Retinal pigment epithelial cell (primary cell): ENCODE measurements at regions not wholly inside any gene's neighbourhood (a gene's known extent, or its start where the extent isn't known, plus 50 kb on each side); places are given as distances from the start of the nearest gene placed in this dataset.

ENCODE experiments used
- DNase-seq: peaks from one replicate; pipeline ENCODE4 v3.0.0-alpha.2; 2010; ENCODE audit warnings: low read depth
- H3K4me3 ChIP-seq: 2 replicates; pipeline ENCODE4 v1.5.1; 2011; ENCODE audit warnings: mild to moderate bottlenecking, low read length, control low read depth, moderate library complexity
- CTCF ChIP-seq: conservative IDR thresholded peaks from 2 replicates; pipeline ENCODE4 v1.5.1; 2011; ENCODE audit warnings: low read depth, low read length, control low read depth, inconsistent platforms

- no peak overlapping the region for H3K4me3 ChIP-seq
- TF ChIP-seq CTCF: no peak
- DNase-seq: no peak
These were observed 430.1 kb downstream of the GBA3 start for GRCh38 chr4:23122666-23123400.

- no peak for TF ChIP-seq CTCF
- no peak for DNase-seq
These were observed 427.6 kb downstream of the GBA3 start for GRCh38 chr4:23120374-23120773.

GRCh38 chr4:23117826-23118225, 425.1 kb downstream of the GBA3 start:
- H3K4me3 ChIP-seq: no peak overlapping the region
- DNase-seq: no peak
- no peak for TF ChIP-seq CTCF

More at GRCh38 chr4:23120374-23120773, 427.6 kb downstream of the GBA3 start:
- no peak overlapping the region for H3K4me3 ChIP-seq

GRCh38 chr4:23114538-23114937, 421.8 kb downstream of the GBA3 start:
- H3K4me3 ChIP-seq: no peak overlapping the region
- no peak for DNase-seq
- no peak for TF ChIP-seq CTCF

- DNase-seq: no peak
- no peak for TF ChIP-seq CTCF
- no peak overlapping the region for H3K4me3 ChIP-seq
These were observed 420.4 kb downstream of the GBA3 start for GRCh38 chr4:23113104-23113503.

GRCh38 chr4:23106516-23106915, 413.8 kb downstream of the GBA3 start:
- DNase-seq: no peak
- no peak overlapping the region for H3K4me3 ChIP-seq
- no peak for TF ChIP-seq CTCF

GRCh38 chr4:23105759-23106370, 413.1 kb downstream of the GBA3 start:
- no peak overlapping the region for H3K4me3 ChIP-seq
- no peak for DNase-seq
- TF ChIP-seq CTCF: no peak
